B cell (primary cell): ENCODE measurements at regions not wholly inside any gene's neighbourhood (a gene's known extent, or its start where the extent isn't known, plus 50 kb on each side); places are given as distances from the start of the nearest gene placed in this dataset.

ENCODE experiments used
- ATAC-seq: fragments of 200-7000 bp; cut with Tn5 transposase; one replicate; pipeline ENCODE4 v1.10.0; 2021; ENCODE audit warnings: low read depth, mild to moderate bottlenecking, moderate number of reproducible peaks, moderate library complexity
- CTCF ChIA-PET: fragments of 350-600 bp; sonication (Branson Sonifier 250); formaldehyde crosslinking; loops from one replicate; lab custom pipeline; 2021; ENCODE audit warnings: antibody characterized with exemption, inconsistent platforms; lab: Charles Lee
- POLR2A ChIA-PET: fragments of 350-600 bp; sonication (Branson Sonifier 250); formaldehyde crosslinking; loops from one replicate; lab custom pipeline; 2021; ENCODE audit warnings: antibody characterized with exemption; lab: Charles Lee
- DNase-seq: peaks from one replicate; pipeline ENCODE4 v3.0.0; 2013
- H2AFZ ChIP-seq: 2 replicates; pipeline ENCODE4 v1.6.1; 2012; ENCODE audit warnings: mild to moderate bottlenecking, low read depth, low read length; ENCODE audit not compliant: insufficient read depth, poor library complexity, severe bottlenecking
- H3K27ac ChIP-seq, 2 donors: 1 replicate in 1 of 2; 2 replicates in 1 of 2; pipeline ENCODE4 v1.5.1; 2012 to 2013; ENCODE audit warnings: low read length in 2 of 2, mild to moderate bottlenecking in 2 of 2, moderate library complexity in 1 of 2
- H3K27me3 ChIP-seq, 4 experiments: fragments of 200-600 bp in 1 of 4; sonication (generic) in 1 of 4; replicated peaks in 1 of 4; 1 replicate in 2 of 4; 2 replicates in 2 of 4; pipeline versions ENCODE4 v1.6.1 to v1.7.0; 2013 to 2016; ENCODE audit warnings: low read length in 3 of 4, mild to moderate bottlenecking in 2 of 4, mixed read lengths in 1 of 4, moderate library complexity in 1 of 4; ENCODE audit not compliant: insufficient read depth in 4 of 4, control insufficient read depth in 3 of 4; ENCODE audit errors: control extremely low read depth in 1 of 4
- H3K36me3 ChIP-seq, 2 experiments: replicated peaks in 1 of 2; 1 replicate in 1 of 2; 2 replicates in 1 of 2; pipeline versions ENCODE4 v1.6.1 to v1.7.1; 2013; ENCODE audit warnings: low read length in 1 of 2; ENCODE audit not compliant: insufficient read depth in 2 of 2, control insufficient read depth in 1 of 2; ENCODE audit errors: control extremely low read depth in 1 of 2, extremely low read depth in 1 of 2
- H3K4me1 ChIP-seq, 2 donors: fragments of 200-600 bp in 1 of 2; sonication (generic) in 1 of 2; 1 replicate in 1 of 2; 2 replicates in 1 of 2; pipeline versions ENCODE4 v1.5.1 to v1.6.1; 2013 to 2017; ENCODE audit warnings: low read length in 2 of 2; ENCODE audit not compliant: control insufficient read depth in 2 of 2, insufficient read depth in 2 of 2
- H3K4me2 ChIP-seq: replicated peaks from 2 replicates; pipeline ENCODE3; 2012; ENCODE audit warnings: mild to moderate bottlenecking, low read depth, low read length; ENCODE audit not compliant: poor library complexity, severe bottlenecking
- H3K4me3 ChIP-seq, 5 experiments: fragments of 200-600 bp in 1 of 5; sonication (generic) in 1 of 5; 1 replicate in 3 of 5; 2 replicates in 2 of 5; pipeline versions ENCODE4 v1.5.1 to v1.7.0; 2011 to 2016; ENCODE audit warnings: low read length in 4 of 5, mild to moderate bottlenecking in 4 of 5, low read depth in 2 of 5, control low read depth in 1 of 5, moderate library complexity in 1 of 5; ENCODE audit not compliant: insufficient read depth in 1 of 5; ENCODE audit errors: control extremely low read depth in 1 of 5, extremely low read depth in 1 of 5
- H3K79me2 ChIP-seq: fragments of 200-600 bp; sonication (generic); one replicate; pipeline ENCODE4 v1.6.0; 2016; ENCODE audit warnings: low read length; ENCODE audit not compliant: control insufficient read depth, insufficient read depth
- H3K9ac ChIP-seq: fragments of 200-600 bp; sonication (generic); 2 replicates; pipeline ENCODE4 v1.6.1; 2017; ENCODE audit warnings: mild to moderate bottlenecking, low read length, moderate library complexity
- H3K9me3 ChIP-seq, 3 donors: one replicate each; pipeline versions ENCODE4 v1.6.1 to v1.7.1; 2013; ENCODE audit warnings: low read length in 2 of 3; ENCODE audit not compliant: control insufficient read depth in 2 of 3, insufficient read depth in 1 of 3; ENCODE audit errors: control extremely low read depth in 1 of 3
- H4K20me1 ChIP-seq: 2 replicates; pipeline ENCODE4 v1.6.0; 2012; ENCODE audit warnings: mild to moderate bottlenecking, low read length; ENCODE audit not compliant: insufficient read depth, control insufficient read depth, poor library complexity, severe bottlenecking
- H3K27ac Mint-ChIP-seq: one replicate; pipeline ENCODE4 v1.8.0; 2021; ENCODE audit warnings: mixed read lengths
- H3K27me3 Mint-ChIP-seq: one replicate; pipeline ENCODE4 v1.8.0; 2021; ENCODE audit warnings: mixed read lengths
- H3K4me1 Mint-ChIP-seq: one replicate; pipeline ENCODE4 v1.8.0; 2021; ENCODE audit warnings: mixed read lengths
- H3K4me3 Mint-ChIP-seq: one replicate; pipeline ENCODE4 v1.8.0; 2021; ENCODE audit warnings: mixed read lengths
- H3K9me3 Mint-ChIP-seq: one replicate; pipeline ENCODE4 v1.8.0; 2022; ENCODE audit warnings: mixed read lengths; ENCODE audit not compliant: insufficient read depth
- CTCF ChIP-seq: fragments of 200-600 bp; IDR thresholded peaks from one replicate; pipeline ENCODE4 v1.8.0; 2022; ENCODE audit warnings: antibody characterized with exemption, mild to moderate bottlenecking
- EZH2 ChIP-seq: IDR thresholded peaks from 2 replicates; pipeline ENCODE4 v1.6.1; 2012; ENCODE audit warnings: borderline replicate concordance, low read depth, mild to moderate bottlenecking, moderate library complexity, low read length; ENCODE audit not compliant: insufficient read depth, poor library complexity, severe bottlenecking
- WGBS: methylation state at CpG from one replicate; pipeline ENCODE4 v1.1.5; 2013; ENCODE audit warnings: missing lambda C conversion rate; ENCODE audit not compliant: insufficient coverage; 5-methylcytosine and 5-hydroxymethylcytosine counted together
- intact Hi-C: fragments of 100-400 bp; cut with micrococcal nuclease; formaldehyde crosslinking; loops from one replicate; pipeline ENCODE4 v1.10.0; 2022

GRCh38 chr12:65663097-65663496, 161.2 kb upstream of the HMGA2 start:
- H3K27me3 Mint-ChIP-seq, result peaks cover 5% of the 10 kb centered on the region
- intact Hi-C loops, result no loop called here
- no peaks in the 10 kb centered on the region for H3K9me3 ChIP-seq
- H3K4me1 ChIP-seq, result no peaks in the 10 kb centered on the region
- no peak overlapping the region for H3K27ac Mint-ChIP-seq
- H3K36me3 ChIP-seq, result no peaks in the 10 kb centered on the region
- 82% methylated on average over 3 of the region's 5 CpGs for WGBS
- TF ChIP-seq CTCF (no peak), EZH2 (no peak)
- H3K9me3 Mint-ChIP-seq, result no peaks in the 10 kb centered on the region
- H3K27me3 ChIP-seq, result no peaks in the 10 kb centered on the region
- H3K4me1 Mint-ChIP-seq, result no peaks in the 10 kb centered on the region
- DNase-seq, result no peak
- no peak overlapping the region for H3K27ac ChIP-seq
- ATAC-seq, result no peak
- no peak overlapping the region for H3K4me3 ChIP-seq
- no peak overlapping the region for H3K9ac ChIP-seq
- no peaks in the 10 kb centered on the region for H3K79me2 ChIP-seq
- H3K4me3 Mint-ChIP-seq, result no peak overlapping the region
- H3K4me2 ChIP-seq, result no peak overlapping the region
- POLR2A ChIA-PET, result no interaction called here
- no peak overlapping the region for H2AFZ ChIP-seq
- CTCF ChIA-PET, result no interaction called here
- no peaks in the 10 kb centered on the region for H4K20me1 ChIP-seq

- Mint-ChIP-seq H3K27ac (no peak overlapping the region), H3K4me1 (no peaks in the 10 kb centered on the region), H3K27me3 (peaks cover 7% of the 10 kb centered on the region), H3K4me3 (no peak overlapping the region), H3K9me3 (no peaks in the 10 kb centered on the region)
- Histone ChIP-seq H3K4me3 (no peak overlapping the region), H3K4me2 (no peak overlapping the region), H3K4me1 (no peaks in the 10 kb centered on the region), H3K27ac (no peak overlapping the region), H3K27me3 (no peaks in the 10 kb centered on the region), H4K20me1 (no peaks in the 10 kb centered on the region), H3K79me2 (no peaks in the 10 kb centered on the region), H2AFZ (no peak overlapping the region), H3K9me3 (no peaks in the 10 kb centered on the region), H3K9ac (no peak overlapping the region), H3K36me3 (no peaks in the 10 kb centered on the region)
- WGBS, result 97% methylated on average over 5 of the region's 5 CpGs
- DNase-seq (no peak), ATAC-seq (no peak)
- POLR2A ChIA-PET, result no interaction called here
- intact Hi-C loops, result no loop called here
- TF ChIP-seq EZH2 (no peak), CTCF (no peak)
- CTCF ChIA-PET, result no interaction called here
Observed at GRCh38 chr12:65663648-65664047, 160.6 kb upstream of the HMGA2 start.
